Gastrocnemius medialis (tissue), 4 donors: ENCODE measurements at regions not wholly inside any gene's neighbourhood (a gene's known extent, or its start where the extent isn't known, plus 50 kb on each side); places are given as distances from the start of the nearest gene placed in this dataset.
"Not testable (repeated sequence)": the region's sequence is repeated elsewhere in the genome, so short reads cannot be mapped to it uniquely, and the experiment has no call there.

Experiments used
- POLR2A ChIP-seq, 2 donors: fragments of 450-650 bp; IDR thresholded peaks; one replicate each; pipeline ENCODE4 v1.6.1; 2017; ENCODE audit warnings: antibody characterized with exemption in 2 of 2, mild to moderate bottlenecking in 2 of 2, moderate library complexity in 2 of 2
- TF ChIP-seq, protein P1 (sequence below), 5 experiments: fragments of 450-650 bp in 3 of 5; fragments of 200-600 bp in 2 of 5; sonication (generic) in 2 of 5; IDR thresholded peaks in 4 of 5; conservative IDR thresholded peaks in 1 of 5; 1 replicate in 4 of 5; 2 replicates in 1 of 5; pipeline ENCODE4 v1.5.1; 2016 to 2019; ENCODE audit warnings: antibody characterized with exemption in 5 of 5, mild to moderate bottlenecking in 3 of 5, moderate library complexity in 3 of 5

DNA sequence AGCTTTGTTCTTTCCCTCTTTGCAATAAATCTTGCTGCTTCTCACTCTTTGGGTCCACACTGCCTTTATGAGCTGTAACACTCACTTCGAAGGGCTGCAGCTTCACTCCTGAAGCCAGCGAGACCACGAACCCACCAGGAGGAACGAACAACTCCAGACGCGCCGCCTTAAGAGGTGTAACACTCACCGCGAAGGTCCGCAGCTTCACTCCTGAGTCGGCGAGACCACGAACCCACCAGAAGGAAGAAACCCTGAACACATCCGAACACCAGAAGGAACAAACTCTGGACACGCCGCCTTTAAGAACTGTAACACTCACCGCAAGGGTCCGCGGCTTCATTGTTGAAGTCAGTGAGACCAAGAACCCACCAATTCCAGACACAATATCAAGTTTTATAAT lies 178.7 kb upstream of the FIGN start:
- TF ChIP-seq POLR2A (IDR thresholded peaks at IDR 0.05): not testable (repeated sequence)
- TF ChIP-seq, protein P1, sequence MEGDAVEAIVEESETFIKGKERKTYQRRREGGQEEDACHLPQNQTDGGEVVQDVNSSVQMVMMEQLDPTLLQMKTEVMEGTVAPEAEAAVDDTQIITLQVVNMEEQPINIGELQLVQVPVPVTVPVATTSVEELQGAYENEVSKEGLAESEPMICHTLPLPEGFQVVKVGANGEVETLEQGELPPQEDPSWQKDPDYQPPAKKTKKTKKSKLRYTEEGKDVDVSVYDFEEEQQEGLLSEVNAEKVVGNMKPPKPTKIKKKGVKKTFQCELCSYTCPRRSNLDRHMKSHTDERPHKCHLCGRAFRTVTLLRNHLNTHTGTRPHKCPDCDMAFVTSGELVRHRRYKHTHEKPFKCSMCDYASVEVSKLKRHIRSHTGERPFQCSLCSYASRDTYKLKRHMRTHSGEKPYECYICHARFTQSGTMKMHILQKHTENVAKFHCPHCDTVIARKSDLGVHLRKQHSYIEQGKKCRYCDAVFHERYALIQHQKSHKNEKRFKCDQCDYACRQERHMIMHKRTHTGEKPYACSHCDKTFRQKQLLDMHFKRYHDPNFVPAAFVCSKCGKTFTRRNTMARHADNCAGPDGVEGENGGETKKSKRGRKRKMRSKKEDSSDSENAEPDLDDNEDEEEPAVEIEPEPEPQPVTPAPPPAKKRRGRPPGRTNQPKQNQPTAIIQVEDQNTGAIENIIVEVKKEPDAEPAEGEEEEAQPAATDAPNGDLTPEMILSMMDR (IDR thresholded peaks at IDR 0.05 in 4 of 5, conservative IDR thresholded peaks at IDR 0.05 in 1 of 5): not testable (repeated sequence)
